ENCODE measurements at regions not wholly inside any gene's neighbourhood (a gene's known extent, or its start where the extent isn't known, plus 50 kb on each side); places are given as distances from the start of the nearest gene placed in this dataset.

DNA sequence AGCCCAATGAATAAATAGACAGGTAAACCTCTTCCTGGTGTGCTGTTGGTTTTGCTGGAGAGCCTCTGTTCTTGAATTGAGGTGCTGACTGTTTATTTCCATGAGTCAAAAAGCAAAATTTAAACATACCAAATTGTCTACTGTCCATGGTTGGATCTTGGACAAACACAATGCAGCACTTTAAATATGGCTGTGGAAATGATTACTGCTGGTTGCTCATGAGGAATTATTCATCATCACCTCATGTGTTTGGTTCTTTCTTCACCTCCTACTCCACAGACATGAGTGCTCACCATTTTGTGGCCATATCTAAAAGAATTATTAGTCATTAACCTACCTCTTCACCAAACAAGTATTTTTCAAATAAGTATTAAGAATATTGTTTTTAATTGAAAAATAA, 85.3 kb upstream of the GALNT5 start:
- DNase-seq = no peak
- H3K36me3 ChIP-seq (ENCODE audit: control insufficient read depth in 3 of 3, insufficient read depth in 2 of 3, low read depth in 1 of 3, low read length in 3 of 3) = no peaks in the 10 kb centered on the region
- no peak for FAIRE-seq
- H3K9me3 ChIP-seq (ENCODE audit: control insufficient read depth in 2 of 2, insufficient read depth in 1 of 2, low read depth in 1 of 2, low read length in 1 of 2) = no peaks in the 10 kb centered on the region
- no peaks in the 10 kb centered on the region for H3K27me3 ChIP-seq (ENCODE audit: control insufficient read depth in 3 of 3, insufficient read depth in 3 of 3, low read length in 3 of 3)
- H3K4me3 ChIP-seq (ENCODE audit: low read depth in 1 of 3, low read length in 3 of 3) = no peak overlapping the region
- no peaks in the 10 kb centered on the region for H3K4me1 ChIP-seq (ENCODE audit: control insufficient read depth in 3 of 3, insufficient read depth in 2 of 3, low read depth in 1 of 3, low read length in 2 of 3)
- H3K27ac ChIP-seq (ENCODE audit: low read depth in 1 of 3, low read length in 2 of 3) = no peak overlapping the region

DNA sequence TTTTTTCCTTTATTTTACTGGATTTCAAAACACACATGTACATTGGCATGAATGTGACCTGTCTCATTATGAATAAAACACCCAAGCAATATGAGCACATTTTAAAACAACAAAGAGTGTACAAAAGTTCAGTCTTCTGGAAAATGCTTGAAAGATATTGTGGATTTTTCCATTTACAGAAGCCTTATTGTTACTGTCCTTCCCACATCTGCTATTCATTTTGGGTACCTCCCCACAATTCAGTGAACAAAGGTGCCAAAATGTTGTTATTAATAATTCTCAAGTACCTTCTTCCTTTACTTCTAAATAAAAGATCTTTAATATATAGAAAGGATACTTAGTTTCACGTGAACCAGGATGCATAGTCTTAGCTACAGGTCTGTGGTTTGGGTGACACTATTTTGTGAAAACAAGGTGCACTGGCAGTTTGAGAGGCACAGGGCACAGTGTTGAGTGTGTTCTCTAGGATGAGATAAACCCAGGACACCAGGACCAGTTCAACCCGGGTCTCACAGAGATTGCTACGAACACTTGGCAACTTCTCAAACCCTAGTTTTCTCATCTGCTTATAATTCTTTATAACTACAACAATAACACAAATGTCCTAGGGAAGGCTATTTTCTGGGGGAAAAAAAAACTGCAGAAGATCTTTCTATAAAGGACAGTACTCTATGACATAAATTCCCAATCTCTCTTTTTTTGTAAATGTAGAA, 84.5 kb upstream of the GALNT5 start:
- Histone ChIP-seq H3K27ac (ENCODE audit: low read depth in 1 of 3, low read length in 2 of 3) (no peak overlapping the region), H3K36me3 (ENCODE audit: control insufficient read depth in 3 of 3, insufficient read depth in 2 of 3, low read depth in 1 of 3, low read length in 3 of 3) (no peaks in the 10 kb centered on the region), H3K9me3 (ENCODE audit: control insufficient read depth in 2 of 2, insufficient read depth in 1 of 2, low read depth in 1 of 2, low read length in 1 of 2) (no peaks in the 10 kb centered on the region), H3K27me3 (ENCODE audit: control insufficient read depth in 3 of 3, insufficient read depth in 3 of 3, low read length in 3 of 3) (no peaks in the 10 kb centered on the region), H3K4me3 (ENCODE audit: low read depth in 1 of 3, low read length in 3 of 3) (no peak overlapping the region), H3K4me1 (ENCODE audit: control insufficient read depth in 3 of 3, insufficient read depth in 2 of 3, low read depth in 1 of 3, low read length in 2 of 3) (no peaks in the 10 kb centered on the region)
- FAIRE-seq (no peak), DNase-seq (no peak)
- WGBS, 3 donors = 55 to 60% (median 55%) methylated on average over 3 of the region's 3 CpGs

DNA sequence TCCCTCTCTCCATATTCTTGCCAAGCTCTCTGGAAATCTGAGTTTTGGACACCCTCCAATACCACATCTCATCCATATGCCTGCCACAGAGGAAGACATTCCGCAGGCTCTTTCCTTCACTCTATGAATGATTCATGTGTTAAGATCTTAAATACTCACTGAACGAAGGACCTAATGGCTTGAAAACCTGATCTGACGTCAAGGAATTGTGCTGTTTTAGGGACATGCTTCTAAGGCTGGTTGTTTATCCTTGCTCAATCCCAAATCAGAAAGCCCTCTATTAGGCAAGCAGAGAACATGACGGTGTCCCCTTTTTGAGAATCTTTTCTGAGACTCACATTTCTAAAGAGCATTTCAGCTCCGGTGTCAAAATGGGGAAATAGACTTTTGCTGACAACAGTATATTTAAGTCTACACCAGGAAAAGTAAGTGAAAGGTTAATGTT, 83.7 kb upstream of the GALNT5 start:
- peak overlapping the region in 1 of 3 donors; percentile 22 for H3K27ac ChIP-seq (ENCODE audit: low read depth in 1 of 3, low read length in 2 of 3)
- DNase-seq = peak in 1 of 2 donors; percentile 6
- 60 to 85% (median 84%) methylated on average over 5 of the region's 5 CpGs for WGBS, 3 donors
- no peaks in the 10 kb centered on the region for H3K36me3 ChIP-seq (ENCODE audit: control insufficient read depth in 3 of 3, insufficient read depth in 2 of 3, low read depth in 1 of 3, low read length in 3 of 3)
- no peak overlapping the region for H3K4me3 ChIP-seq (ENCODE audit: low read depth in 1 of 3, low read length in 3 of 3)
- H3K4me1 ChIP-seq (ENCODE audit: control insufficient read depth in 3 of 3, insufficient read depth in 2 of 3, low read depth in 1 of 3, low read length in 2 of 3) = no peaks in the 10 kb centered on the region
- no peaks in the 10 kb centered on the region for H3K9me3 ChIP-seq (ENCODE audit: control insufficient read depth in 2 of 2, insufficient read depth in 1 of 2, low read depth in 1 of 2, low read length in 1 of 2)
- H3K27me3 ChIP-seq (ENCODE audit: control insufficient read depth in 3 of 3, insufficient read depth in 3 of 3, low read length in 3 of 3) = no peaks in the 10 kb centered on the region
- no peak for FAIRE-seq

DNA sequence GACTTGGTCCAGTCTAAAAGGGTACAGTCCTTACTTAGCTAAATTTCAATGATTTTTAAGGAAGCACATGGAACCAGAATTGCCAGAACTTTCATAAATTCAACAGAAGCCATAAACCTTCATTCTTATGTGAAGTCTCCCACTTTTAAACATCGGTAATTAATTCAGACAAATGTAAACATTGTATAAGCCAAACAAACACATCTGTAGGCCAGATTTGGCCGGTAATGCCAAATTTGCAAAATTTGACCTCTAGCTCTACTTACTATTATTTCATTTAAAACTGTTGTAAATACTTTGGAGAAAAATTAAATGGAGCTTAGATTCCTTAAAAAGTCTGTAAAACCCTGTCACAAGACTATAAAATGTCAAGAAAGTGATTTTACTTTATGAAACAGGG, 83.2 kb upstream of the GALNT5 start:
- H3K4me3 ChIP-seq (ENCODE audit: low read depth in 1 of 3, low read length in 3 of 3) = no peak overlapping the region
- FAIRE-seq = no peak
- no peaks in the 10 kb centered on the region for H3K36me3 ChIP-seq (ENCODE audit: control insufficient read depth in 3 of 3, insufficient read depth in 2 of 3, low read depth in 1 of 3, low read length in 3 of 3)
- no peak for DNase-seq
- 66 to 87% (median 86%) methylated on average over 2 of the region's 2 CpGs for WGBS, 3 donors
- H3K9me3 ChIP-seq (ENCODE audit: control insufficient read depth in 2 of 2, insufficient read depth in 1 of 2, low read depth in 1 of 2, low read length in 1 of 2) = no peaks in the 10 kb centered on the region
- H3K27ac ChIP-seq (ENCODE audit: low read depth in 1 of 3, low read length in 2 of 3) = no peak overlapping the region
- H3K4me1 ChIP-seq (ENCODE audit: control insufficient read depth in 3 of 3, insufficient read depth in 2 of 3, low read depth in 1 of 3, low read length in 2 of 3) = no peaks in the 10 kb centered on the region
- H3K27me3 ChIP-seq (ENCODE audit: control insufficient read depth in 3 of 3, insufficient read depth in 3 of 3, low read length in 3 of 3) = no peaks in the 10 kb centered on the region

DNA sequence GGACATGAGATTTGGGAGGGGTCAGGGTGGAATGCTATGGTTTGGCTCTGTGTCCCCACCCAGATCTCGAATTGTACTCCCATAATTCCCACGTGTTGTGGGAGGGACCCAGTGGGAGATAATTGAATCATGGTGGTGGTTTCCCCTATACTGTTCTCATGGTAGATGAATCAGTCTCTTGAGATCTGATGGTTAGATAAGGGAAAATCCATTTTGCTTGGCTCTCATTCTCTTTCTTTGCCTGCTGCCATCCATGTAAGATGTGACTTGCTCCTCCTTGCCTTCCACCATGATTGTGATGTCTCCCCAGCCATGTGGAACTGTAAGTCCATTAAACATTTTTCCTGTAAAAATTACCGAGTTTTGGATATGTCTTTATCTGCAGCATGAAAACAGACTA, 80.9 kb upstream of the GALNT5 start:
- WGBS, 3 donors = 62 to 85% (median 83%) methylated on average over 3 of the region's 3 CpGs
- Histone ChIP-seq H3K4me3 (ENCODE audit: low read depth in 1 of 3, low read length in 3 of 3) (no peak overlapping the region), H3K27ac (ENCODE audit: low read depth in 1 of 3, low read length in 2 of 3) (no peak overlapping the region), H3K4me1 (ENCODE audit: control insufficient read depth in 3 of 3, insufficient read depth in 2 of 3, low read depth in 1 of 3, low read length in 2 of 3) (no peaks in the 10 kb centered on the region), H3K27me3 (ENCODE audit: control insufficient read depth in 3 of 3, insufficient read depth in 3 of 3, low read length in 3 of 3) (no peaks in the 10 kb centered on the region), H3K9me3 (ENCODE audit: control insufficient read depth in 2 of 2, insufficient read depth in 1 of 2, low read depth in 1 of 2, low read length in 1 of 2) (no peaks in the 10 kb centered on the region), H3K36me3 (ENCODE audit: control insufficient read depth in 3 of 3, insufficient read depth in 2 of 3, low read depth in 1 of 3, low read length in 3 of 3) (no peaks in the 10 kb centered on the region)
- FAIRE-seq (no peak), DNase-seq (no peak)

DNA sequence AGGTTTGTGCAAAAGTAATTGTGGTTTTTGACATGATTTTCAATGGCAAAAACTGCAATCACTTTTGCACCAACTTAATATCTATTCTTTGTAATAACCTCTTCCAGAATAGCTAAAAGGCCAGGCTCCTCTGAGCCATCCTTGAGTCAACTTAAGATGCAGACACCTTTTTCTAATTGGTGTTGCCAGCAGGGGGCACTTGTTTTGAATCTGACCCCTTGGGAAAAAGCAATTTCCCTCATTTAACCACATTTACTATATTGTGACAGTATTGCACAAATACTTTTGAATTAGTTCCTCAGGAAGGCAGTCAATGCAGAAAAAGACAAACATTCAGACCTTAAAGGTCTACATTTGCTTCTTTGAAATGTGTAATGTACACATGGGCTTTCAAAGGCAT, 78.6 kb upstream of the GALNT5 start:
- no peak for FAIRE-seq
- Histone ChIP-seq H3K27me3 (ENCODE audit: control insufficient read depth in 3 of 3, insufficient read depth in 3 of 3, low read length in 3 of 3) (no peaks in the 10 kb centered on the region), H3K9me3 (ENCODE audit: control insufficient read depth in 2 of 2, insufficient read depth in 1 of 2, low read depth in 1 of 2, low read length in 1 of 2) (no peaks in the 10 kb centered on the region), H3K4me1 (ENCODE audit: control insufficient read depth in 3 of 3, insufficient read depth in 2 of 3, low read depth in 1 of 3, low read length in 2 of 3) (no peaks in the 10 kb centered on the region), H3K27ac (ENCODE audit: low read depth in 1 of 3, low read length in 2 of 3) (no peak overlapping the region), H3K4me3 (ENCODE audit: low read depth in 1 of 3, low read length in 3 of 3) (no peak overlapping the region), H3K36me3 (ENCODE audit: control insufficient read depth in 3 of 3, insufficient read depth in 2 of 3, low read depth in 1 of 3, low read length in 3 of 3) (no peaks in the 10 kb centered on the region)
- no peak for DNase-seq

DNA sequence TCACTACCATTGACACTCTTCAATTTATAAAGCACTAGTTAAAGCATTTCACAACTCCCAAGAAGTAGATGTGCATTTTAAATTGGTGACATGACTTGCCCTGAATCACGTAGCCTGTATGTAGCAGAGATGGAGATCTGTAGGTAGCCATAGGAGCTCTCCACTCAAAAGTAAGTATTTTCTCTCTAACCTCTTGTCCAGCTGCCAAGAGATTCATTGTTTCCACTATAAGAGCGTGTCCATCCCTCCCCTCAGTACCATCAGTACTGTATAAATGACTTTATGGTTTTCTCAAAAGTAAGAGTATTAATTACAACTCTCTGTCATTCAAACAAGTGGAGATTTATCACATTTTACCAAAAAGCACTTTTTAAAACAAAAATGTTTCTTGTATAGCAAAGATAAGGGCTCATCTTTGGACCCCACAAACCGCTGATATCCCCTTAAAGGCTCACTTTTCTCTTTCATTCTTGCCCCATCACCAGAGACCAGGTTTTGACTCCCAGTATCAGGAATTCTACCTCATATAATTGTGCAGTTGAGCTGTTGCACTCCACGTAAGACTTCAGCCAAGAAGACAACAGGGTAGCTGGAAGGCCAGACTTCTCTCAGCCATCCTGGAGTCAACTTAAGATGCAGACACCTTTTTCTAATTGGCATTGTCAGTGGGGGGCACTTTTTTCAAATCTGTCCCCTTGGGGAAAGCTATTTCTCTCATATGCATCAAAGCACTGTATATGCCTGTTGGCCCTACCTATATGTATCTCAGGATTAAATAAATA, 78.0 kb upstream of the GALNT5 start:
- Histone ChIP-seq H3K9me3 (ENCODE audit: control insufficient read depth in 2 of 2, insufficient read depth in 1 of 2, low read depth in 1 of 2, low read length in 1 of 2) (no peaks in the 10 kb centered on the region), H3K36me3 (ENCODE audit: control insufficient read depth in 3 of 3, insufficient read depth in 2 of 3, low read depth in 1 of 3, low read length in 3 of 3) (no peaks in the 10 kb centered on the region), H3K27me3 (ENCODE audit: control insufficient read depth in 3 of 3, insufficient read depth in 3 of 3, low read length in 3 of 3) (no peaks in the 10 kb centered on the region), H3K4me3 (ENCODE audit: low read depth in 1 of 3, low read length in 3 of 3) (no peak overlapping the region), H3K4me1 (ENCODE audit: control insufficient read depth in 3 of 3, insufficient read depth in 2 of 3, low read depth in 1 of 3, low read length in 2 of 3) (no peaks in the 10 kb centered on the region), H3K27ac (ENCODE audit: low read depth in 1 of 3, low read length in 2 of 3) (no peak overlapping the region)
- DNase-seq (no peak), FAIRE-seq (no peak)
- WGBS, 3 donors = 78 to 86% (median 85%) methylated on average over 4 of the region's 4 CpGs

DNA sequence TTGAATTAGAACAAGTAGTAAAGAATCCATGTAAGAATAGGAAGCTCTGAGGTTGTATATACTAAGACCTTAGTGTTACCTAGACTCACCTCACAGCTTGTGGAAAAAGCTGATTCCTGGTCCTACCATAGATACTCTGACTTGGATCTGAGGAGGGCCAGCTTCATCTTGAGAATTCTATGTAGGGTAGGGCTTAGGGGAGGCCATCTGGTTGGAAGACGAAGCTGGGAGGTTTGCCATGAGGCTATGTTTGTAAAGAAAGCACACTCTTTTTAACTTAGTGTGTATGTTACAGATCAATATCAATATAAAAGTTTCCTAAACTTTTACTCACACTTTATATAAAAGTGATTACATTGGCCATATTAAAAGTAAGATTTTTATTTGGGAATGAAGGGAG, 77.1 kb upstream of the GALNT5 start:
- no peaks in the 10 kb centered on the region for H3K9me3 ChIP-seq (ENCODE audit: control insufficient read depth in 2 of 2, insufficient read depth in 1 of 2, low read depth in 1 of 2, low read length in 1 of 2)
- H3K4me1 ChIP-seq (ENCODE audit: control insufficient read depth in 3 of 3, insufficient read depth in 2 of 3, low read depth in 1 of 3, low read length in 2 of 3) = peaks cover 0 to 1% (median 0%) of the 10 kb centered on the region in 3 donors
- no peaks in the 10 kb centered on the region for H3K36me3 ChIP-seq (ENCODE audit: control insufficient read depth in 3 of 3, insufficient read depth in 2 of 3, low read depth in 1 of 3, low read length in 3 of 3)
- WGBS, 3 donors = 70 to 91% (median 74%) methylated on average over 1 of the region's 1 CpG
- no peaks in the 10 kb centered on the region for H3K27me3 ChIP-seq (ENCODE audit: control insufficient read depth in 3 of 3, insufficient read depth in 3 of 3, low read length in 3 of 3)
- H3K27ac ChIP-seq (ENCODE audit: low read depth in 1 of 3, low read length in 2 of 3) = no peak overlapping the region
- H3K4me3 ChIP-seq (ENCODE audit: low read depth in 1 of 3, low read length in 3 of 3) = no peak overlapping the region
- FAIRE-seq (no peak), DNase-seq (no peak)

Data from small intestine (tissue), 7 donors.